ENCODE measurements at regions not wholly inside any gene's neighbourhood (a gene's known extent, or its start where the extent isn't known, plus 50 kb on each side); places are given as distances from the start of the nearest gene placed in this dataset.

DNA sequence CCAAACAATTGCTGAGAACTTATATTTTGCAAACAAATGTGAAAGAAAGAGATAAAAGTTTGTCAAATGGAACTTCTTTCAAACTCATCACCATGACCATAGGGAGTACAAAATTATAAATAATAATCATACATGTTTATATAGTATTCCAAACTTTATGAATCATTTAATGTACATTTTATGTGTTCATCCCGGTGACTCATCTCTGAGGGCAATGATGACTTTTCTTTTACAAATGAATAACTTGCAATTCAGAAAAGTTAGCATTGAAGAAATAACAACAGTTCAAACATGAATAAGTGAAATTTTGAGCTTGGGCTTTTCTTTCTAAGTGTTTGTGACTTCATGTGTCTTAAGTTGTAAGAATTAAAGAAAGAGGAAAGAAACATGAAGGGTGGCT, 66.3 kb upstream of the CDH8 start:
- TF ChIP-seq CTCF (IDR thresholded peaks at IDR 0.05): no peak
- TF ChIP-seq POLR2A (IDR thresholded peaks at IDR 0.05): no peak
- no peak for TF ChIP-seq POLR2AphosphoS5 (IDR thresholded peaks at IDR 0.05)

Measured in stomach (tissue), 4 donors.